WTC11 (cell line): ENCODE measurements at regions not wholly inside any gene's neighbourhood (a gene's known extent, or its start where the extent isn't known, plus 50 kb on each side); places are given as distances from the start of the nearest gene placed in this dataset.

ENCODE experiments used
- ATAC-seq: fragments of 200-7000 bp; cut with Tn5 transposase; 2 replicates; pipeline ENCODE4 v1.10.0; 2021; ENCODE audit warnings: mild to moderate bottlenecking, moderate library complexity
- CTCF ChIA-PET: fragments of 300-600 bp; sonication (Branson Sonifier 250); formaldehyde crosslinking; loops from one replicate; lab custom pipeline; 2021; ENCODE audit warnings: antibody characterized with exemption; lab: Charles Lee
- POLR2A ChIA-PET: fragments of 350-600 bp; sonication (Branson Sonifier 250); formaldehyde crosslinking; loops from one replicate; lab custom pipeline; 2021; ENCODE audit warnings: antibody characterized with exemption; lab: Charles Lee
- DNase-seq: peaks from one replicate; pipeline ENCODE4 v3.0.0; 2021; ENCODE audit warnings: low spot score
- H3K27ac Mint-ChIP-seq: 2 replicates; pipeline ENCODE4 v1.8.0; 2021; ENCODE audit warnings: mixed read lengths
- H3K27me3 Mint-ChIP-seq: 2 replicates; pipeline ENCODE4 v1.8.0; 2021; ENCODE audit warnings: low read depth, mild to moderate bottlenecking, moderate library complexity, mixed read lengths
- H3K36me3 Mint-ChIP-seq: 2 replicates; pipeline ENCODE4 v1.8.0; 2021; ENCODE audit warnings: mixed read lengths
- H3K4me1 Mint-ChIP-seq: 2 replicates; pipeline ENCODE4 v1.8.0; 2022; ENCODE audit warnings: mixed read lengths
- H3K4me3 Mint-ChIP-seq: 2 replicates; pipeline ENCODE4 v1.8.0; 2021; ENCODE audit warnings: mild to moderate bottlenecking, moderate library complexity, mixed read lengths
- H3K9me3 Mint-ChIP-seq: 2 replicates; pipeline ENCODE4 v1.8.0; 2021; ENCODE audit warnings: mixed read lengths
- CREB1 ChIP-seq: sonication (generic); formaldehyde crosslinking; IDR thresholded peaks from 2 replicates; pipeline ENCODE4 v1.8.0; 2023; ENCODE audit warnings: mild to moderate bottlenecking, missing genetic modification reagents
- CTCF ChIP-seq: fragments of 200-600 bp; IDR thresholded peaks from 2 replicates; pipeline ENCODE4 v1.8.0; 2022; ENCODE audit warnings: antibody characterized with exemption
- ERG ChIP-seq: fragments of 250-450 bp; sonication (Bioruptor Pico); IDR thresholded peaks from 2 replicates; pipeline ENCODE4 v1.8.0; 2021; ENCODE audit warnings: mild to moderate bottlenecking
- ESRRA ChIP-seq: sonication (generic); formaldehyde crosslinking; IDR thresholded peaks from 2 replicates; pipeline ENCODE4 v1.8.1; 2022; ENCODE audit warnings: mild to moderate bottlenecking, missing genetic modification reagents, borderline replicate concordance
- MLX ChIP-seq: sonication (generic); formaldehyde crosslinking; IDR thresholded peaks from 2 replicates; pipeline ENCODE4 v1.8.1; 2023; ENCODE audit warnings: mild to moderate bottlenecking, missing genetic modification reagents, moderate library complexity
- NFE2L1 ChIP-seq: sonication (generic); formaldehyde crosslinking; IDR thresholded peaks from 2 replicates; pipeline ENCODE4 v1.8.1; 2023; ENCODE audit warnings: missing genetic modification reagents
- NFYB ChIP-seq: sonication (generic); formaldehyde crosslinking; conservative IDR thresholded peaks from 2 replicates; pipeline ENCODE4 v1.8.0; 2022; ENCODE audit warnings: low read depth, missing genetic modification reagents
- NR3C1 ChIP-seq: sonication (generic); formaldehyde crosslinking; conservative IDR thresholded peaks from 2 replicates; pipeline ENCODE4 v1.8.1; 2023; ENCODE audit warnings: low read depth, mild to moderate bottlenecking, missing genetic modification reagents
- PRDM15 ChIP-seq: sonication (generic); formaldehyde crosslinking; IDR thresholded peaks from 2 replicates; pipeline ENCODE4 v1.8.0; 2022; ENCODE audit warnings: missing genetic modification reagents
- PREB ChIP-seq: sonication (generic); formaldehyde crosslinking; IDR thresholded peaks from 2 replicates; pipeline ENCODE4 v1.8.1; 2022; ENCODE audit warnings: mild to moderate bottlenecking, missing genetic modification reagents, moderate library complexity, borderline replicate concordance
- SMAD4 ChIP-seq: sonication (generic); formaldehyde crosslinking; IDR thresholded peaks from 2 replicates; pipeline ENCODE4 v1.8.0; 2022; ENCODE audit warnings: mild to moderate bottlenecking, missing genetic modification reagents
- TEAD4 ChIP-seq: sonication (generic); formaldehyde crosslinking; IDR thresholded peaks from 2 replicates; pipeline ENCODE4 v1.8.0; 2022; ENCODE audit warnings: mild to moderate bottlenecking, missing genetic modification reagents
- ZBTB43 ChIP-seq: sonication (generic); formaldehyde crosslinking; IDR thresholded peaks from 2 replicates; pipeline ENCODE4 v1.8.1; 2023; ENCODE audit warnings: mild to moderate bottlenecking, missing genetic modification reagents
- ZMAT4 ChIP-seq: fragments of 250-450 bp; sonication (Bioruptor Pico); IDR thresholded peaks from 2 replicates; pipeline ENCODE4 v1.9.0; 2021; ENCODE audit warnings: mild to moderate bottlenecking
- ZNF121 ChIP-seq: sonication (generic); formaldehyde crosslinking; IDR thresholded peaks from 2 replicates; pipeline ENCODE4 v1.8.0; 2023; ENCODE audit warnings: missing genetic modification reagents
- ZNF232 ChIP-seq: sonication (generic); formaldehyde crosslinking; IDR thresholded peaks from 2 replicates; pipeline ENCODE4 v1.8.0; 2022; ENCODE audit warnings: mild to moderate bottlenecking, missing genetic modification reagents
- ZNF512 ChIP-seq: sonication (generic); formaldehyde crosslinking; IDR thresholded peaks from 2 replicates; pipeline ENCODE4 v1.8.1; 2022; ENCODE audit warnings: missing genetic modification reagents, borderline replicate concordance

GRCh38 chr10:42960491-42960990 lies 116.3 kb upstream of the RET start:
- no peaks in the 10 kb centered on the region for H3K27me3 Mint-ChIP-seq
- H3K27ac Mint-ChIP-seq: no peak overlapping the region
- CTCF ChIA-PET: no interaction called here
- 0 out of 2 replicates have a peak, but pooled peaks cover 6% of the 10 kb centered on the region for H3K9me3 Mint-ChIP-seq
- H3K4me1 Mint-ChIP-seq: peaks cover 14% of the 10 kb centered on the region
- POLR2A ChIA-PET: no interaction called here
- ATAC-seq (peak; percentile 84), DNase-seq (peak; percentile 44)
- TF ChIP-seq ERG (CRISPR knock-in tag) (no peak), ZMAT4 (CRISPR knock-in tag) (no peak), NFE2L1 (CRISPR knock-in tag) (no peak)
- no peak overlapping the region for H3K4me3 Mint-ChIP-seq
- H3K36me3 Mint-ChIP-seq: peaks cover 3% of the 10 kb centered on the region; the same call in 1 of the 2 replicates

GRCh38 chr10:42960991-42961795 lies 115.7 kb upstream of the RET start:
- Mint-ChIP-seq H3K27me3 (no peaks in the 10 kb centered on the region), H3K36me3 (peaks cover 3% of the 10 kb centered on the region; the same call in 1 of the 2 replicates), H3K4me1 (peaks cover 19% of the 10 kb centered on the region), H3K27ac (no peak overlapping the region), H3K9me3 (0 out of 2 replicates have a peak, but pooled peaks cover 6% of the 10 kb centered on the region), H3K4me3 (no peak overlapping the region)
- ATAC-seq: no peak
- peak; percentile 4 for DNase-seq
- ChIA-PET POLR2A (no interaction called here), CTCF (no interaction called here)
- no peak for TF ChIP-seq ESRRA

GRCh38 chr10:42961796-42962109 lies 115.1 kb upstream of the RET start:
- Mint-ChIP-seq H3K27me3 (no peaks in the 10 kb centered on the region), H3K27ac (no peak overlapping the region), H3K4me3 (no peak overlapping the region), H3K36me3 (peaks cover 3% of the 10 kb centered on the region; the same call in 1 of the 2 replicates), H3K9me3 (0 out of 2 replicates have a peak, but pooled peaks cover 6% of the 10 kb centered on the region), H3K4me1 (peaks cover 22% of the 10 kb centered on the region)
- ChIA-PET CTCF (interaction anchor here (0.6 to 1.2 kb wide), 2 partner anchors 99 to 117 kb away, joined by 3 to 4 read pairs; no protein-coding TSS in a partner anchor), POLR2A (no interaction called here)
- ATAC-seq (no peak), DNase-seq (peak; percentile 6)
- TF ChIP-seq ZNF512 (CRISPR knock-in tag) (no peak), PRDM15 (no peak), PREB (CRISPR knock-in tag) (no peak), CREB1 (CRISPR knock-in tag) (no peak), MLX (CRISPR knock-in tag) (no peak), ZNF121 (CRISPR knock-in tag) (no peak), CTCF (no peak), ZBTB43 (CRISPR knock-in tag) (no peak), SMAD4 (no peak), ZNF232 (no peak), NR3C1 (CRISPR knock-in tag) (no peak), NFYB (no peak), TEAD4 (no peak)
